ENCODE measurements at regions not wholly inside any gene's neighbourhood (a gene's known extent, or its start where the extent isn't known, plus 50 kb on each side); places are given as distances from the start of the nearest gene placed in this dataset.
"Not testable (repeated sequence)": the region's sequence is repeated elsewhere in the genome, so short reads cannot be mapped to it uniquely, and the experiment has no call there.

DNA sequence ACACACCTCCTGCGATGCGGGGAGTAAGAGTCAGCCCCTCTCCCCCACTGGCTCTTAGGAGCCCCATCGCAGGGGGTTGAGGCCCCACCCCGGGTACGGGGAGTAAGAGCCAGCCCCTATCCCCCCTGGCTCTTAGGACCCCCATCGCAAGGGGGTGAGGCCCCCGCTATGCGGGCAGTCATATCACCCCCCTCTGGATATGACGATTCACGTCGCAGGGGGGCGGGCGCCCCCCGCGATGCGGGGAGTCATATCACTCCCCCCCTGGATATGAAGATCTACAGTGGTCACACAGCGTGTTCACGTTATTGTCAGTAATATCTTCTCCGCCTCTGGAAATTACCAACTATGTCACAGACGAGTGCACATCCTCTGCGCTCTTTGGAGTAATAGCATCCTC is 61.1 kb downstream of the DEFB131A start:
- not testable (repeated sequence) for DNase-seq (ENCODE audit: low read depth in 2 of 2)

DNA sequence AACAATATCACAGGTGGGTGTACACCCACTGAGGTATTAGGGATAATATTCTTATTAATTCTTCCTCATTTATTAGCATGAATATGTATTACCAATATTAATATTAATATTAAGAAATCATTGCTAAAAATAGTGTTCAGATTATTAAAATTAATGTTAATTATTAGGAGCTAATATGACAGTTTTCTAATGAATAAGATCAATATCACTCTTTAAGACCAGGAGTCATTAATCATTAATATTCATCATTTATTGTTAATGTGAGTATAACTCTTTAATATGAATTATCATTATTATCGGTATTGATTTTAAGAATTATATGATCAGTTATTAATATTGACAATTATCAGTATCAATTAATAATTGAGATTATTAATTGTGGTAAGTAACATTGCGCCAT is 62.5 kb downstream of the DEFB131A start:
- not testable (repeated sequence) for DNase-seq (ENCODE audit: low read depth in 2 of 2)

DNA sequence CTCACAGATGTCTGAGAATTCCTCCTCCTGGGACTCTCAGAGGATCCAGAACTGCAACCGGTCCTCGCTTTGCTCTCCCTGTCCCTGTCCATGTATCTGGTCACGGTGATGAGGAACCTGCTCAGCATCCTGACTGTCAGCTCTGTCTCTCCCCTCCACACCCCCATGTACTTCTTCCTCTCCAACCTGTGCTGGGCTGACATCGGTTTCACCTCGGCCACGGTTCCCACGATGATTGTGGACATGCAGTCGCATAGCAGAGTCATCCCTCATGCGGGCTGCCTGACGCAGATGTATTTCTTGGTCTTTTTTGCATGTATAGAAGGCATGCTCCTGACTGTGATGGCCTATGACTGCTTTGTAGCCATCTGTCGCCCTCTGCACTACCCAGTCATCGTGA is 68.7 kb downstream of the DEFB131A start:
- DNase-seq (ENCODE audit: low read depth in 2 of 2) = not testable (repeated sequence)

DNA sequence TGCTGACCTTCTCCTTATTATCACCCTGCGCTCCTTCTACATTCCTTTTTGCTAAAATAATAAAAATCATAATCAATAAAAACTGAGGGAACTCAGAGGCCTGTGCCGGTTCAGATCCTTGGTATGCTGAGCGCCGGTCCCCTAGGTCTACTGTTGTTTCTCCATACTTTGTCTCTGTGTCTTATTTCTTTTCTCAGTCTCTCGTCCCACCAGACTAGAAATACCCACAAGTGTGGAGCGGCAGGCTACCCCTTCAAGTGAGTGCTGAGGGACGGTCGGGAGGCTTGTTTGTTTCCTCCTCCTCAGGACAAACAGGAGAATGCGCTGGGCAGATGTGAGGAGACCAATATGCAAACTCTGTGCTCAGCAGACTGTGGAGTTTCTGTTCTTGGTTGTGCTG is 75.4 kb downstream of the DEFB131A start:
- not testable (repeated sequence) for DNase-seq (ENCODE audit: low read depth in 2 of 2)

DNA sequence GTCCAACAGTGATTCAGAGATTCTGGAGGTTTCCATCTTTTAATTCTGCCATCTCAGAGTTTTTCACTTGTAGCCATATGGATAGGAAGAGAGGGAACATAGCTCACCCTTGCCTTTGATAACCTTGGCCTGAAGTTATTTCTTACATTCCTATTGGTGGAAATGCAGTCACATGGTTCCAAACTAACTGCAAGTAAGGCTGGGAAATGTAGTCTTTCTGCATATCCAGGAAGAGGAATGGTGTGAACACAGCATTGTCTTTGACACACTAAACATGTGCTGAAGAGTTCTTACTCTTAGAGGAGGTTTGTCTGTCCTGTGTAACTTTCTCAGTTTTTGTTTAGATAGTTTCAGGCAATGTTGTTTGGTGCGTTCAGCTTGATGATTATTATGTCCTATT is 78.7 kb downstream of the DEFB131A start:
- not testable (repeated sequence) for DNase-seq (ENCODE audit: low read depth in 2 of 2)

DNA sequence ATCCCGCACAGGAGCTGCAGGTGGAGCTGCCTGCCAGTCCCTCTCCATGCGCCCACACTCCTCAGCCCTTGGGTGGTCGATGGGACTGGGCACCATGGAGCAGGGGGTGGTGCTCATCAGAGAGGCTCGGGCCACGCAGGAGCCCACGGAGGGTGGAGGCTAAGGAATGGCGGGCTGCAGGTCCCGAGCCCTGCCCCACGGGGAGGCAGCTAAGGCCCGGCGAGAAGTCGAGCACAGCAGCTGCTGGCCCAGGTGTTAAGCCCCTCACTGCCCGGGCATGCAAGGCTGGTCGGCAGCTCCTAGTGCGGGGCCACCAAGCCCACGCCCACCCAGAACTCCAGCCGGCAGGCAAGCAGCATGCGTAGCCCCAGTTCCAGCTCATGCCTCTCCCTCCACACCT is 80.2 kb downstream of the DEFB131A start:
- not testable (repeated sequence) for DNase-seq (ENCODE audit: low read depth in 2 of 2)

DNA sequence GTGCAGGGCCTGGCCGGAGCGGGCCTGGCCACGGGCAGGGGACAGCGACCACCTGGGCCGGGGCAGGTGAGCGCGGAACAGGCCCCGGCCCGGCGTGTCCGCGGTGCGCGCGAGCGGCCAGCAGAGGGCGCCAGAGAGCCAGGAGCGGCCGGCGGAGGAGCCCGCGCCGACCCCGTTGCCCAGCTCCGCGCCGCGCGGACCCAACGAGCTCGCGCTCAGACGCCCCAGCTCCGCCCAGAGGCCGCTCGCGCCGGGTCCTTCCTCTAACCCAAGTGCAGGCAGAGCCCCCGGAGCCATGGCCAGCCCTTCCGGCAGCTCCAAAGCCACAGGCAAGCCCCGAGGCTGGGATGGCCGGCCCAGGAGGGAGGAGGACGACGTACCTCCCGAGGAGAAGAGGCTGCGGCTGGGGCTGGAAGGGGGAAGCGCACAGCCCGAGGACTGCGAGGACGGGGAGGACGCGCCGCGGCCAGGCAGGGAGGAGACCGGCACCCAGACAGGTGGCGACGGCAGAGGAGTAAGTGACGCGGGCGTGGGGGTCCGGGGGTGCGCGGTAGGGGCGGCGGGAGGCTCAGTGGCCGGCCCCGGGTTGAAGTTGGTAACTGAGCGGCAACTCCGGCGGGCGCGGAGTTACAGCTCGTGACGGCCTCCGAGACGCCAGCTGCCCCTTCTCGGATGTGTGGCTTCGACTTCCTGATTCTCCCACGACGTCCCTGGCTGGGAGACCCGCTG is 88.1 kb downstream of the DEFB131A start:
- DNase-seq (ENCODE audit: low read depth in 2 of 2) = peak in 1 of 2 experiments; percentile 2

DNA sequence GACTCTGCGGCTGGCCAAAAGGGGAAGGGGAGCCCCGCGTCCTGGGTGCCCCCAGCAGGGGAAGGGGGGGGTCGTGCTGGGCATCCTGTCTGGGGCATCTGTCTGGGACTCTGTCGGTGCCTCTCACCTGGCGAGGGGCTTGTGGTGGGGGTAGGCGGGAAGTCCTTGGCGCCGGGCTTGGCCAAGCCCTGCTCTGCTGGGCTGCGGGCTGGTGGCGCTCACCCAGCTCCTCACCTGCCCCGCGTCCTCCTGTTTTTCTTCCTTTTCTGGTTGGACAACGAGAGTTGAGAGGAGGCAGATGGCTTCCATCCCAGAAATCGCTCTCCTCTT is 88.6 kb downstream of the DEFB131A start:
- DNase-seq (ENCODE audit: low read depth in 2 of 2) = not testable (repeated sequence)

DNA sequence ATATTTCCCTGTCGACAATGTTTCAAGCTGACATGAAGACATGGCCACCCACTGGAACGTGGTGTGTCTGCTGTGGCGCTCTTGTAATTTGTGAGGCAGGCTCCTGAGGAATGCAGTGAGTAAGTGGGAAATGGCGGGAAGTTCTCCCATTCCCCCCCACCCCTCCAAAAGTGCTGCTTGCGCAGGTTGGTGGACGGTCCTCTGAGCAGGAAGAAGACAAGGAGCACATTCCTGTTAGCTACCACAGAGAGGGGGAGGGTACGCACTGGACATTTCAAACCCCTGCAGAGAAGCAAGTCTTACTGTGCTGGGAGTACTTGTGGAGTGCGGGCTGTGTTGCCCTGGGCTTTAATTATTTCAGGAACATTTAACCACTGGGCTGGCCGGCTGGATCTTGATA is 92.9 kb downstream of the DEFB131A start:
- DNase-seq (ENCODE audit: low read depth in 2 of 2) = not testable (repeated sequence)

DNA sequence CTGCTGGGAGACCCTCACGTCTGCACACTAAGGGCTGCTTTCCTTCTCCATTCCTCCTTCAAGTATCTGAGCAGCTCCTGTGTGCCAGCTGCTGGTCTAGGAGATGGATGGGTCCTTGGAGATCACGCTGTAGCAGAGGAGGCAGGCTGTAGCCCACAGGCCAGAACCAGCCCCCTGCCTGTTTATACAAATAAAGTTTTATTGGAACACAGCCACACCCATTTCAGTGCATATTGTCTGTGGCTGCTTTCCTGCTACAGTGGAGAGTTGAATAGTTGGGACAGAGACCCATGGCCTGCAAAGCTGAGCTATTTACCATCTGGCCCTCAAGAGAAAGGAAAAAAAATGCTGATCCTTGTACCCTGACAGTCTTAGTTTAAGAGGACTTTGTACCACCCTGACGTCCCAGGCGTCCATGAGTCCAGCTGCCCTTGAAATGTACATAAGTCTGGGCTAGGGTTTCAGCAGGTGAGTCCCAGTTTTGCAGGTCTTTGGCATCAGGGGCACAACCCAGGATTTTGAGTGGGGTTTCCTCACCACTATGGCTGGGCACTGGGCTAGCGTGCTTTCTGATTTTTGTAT is 95.8 kb downstream of the DEFB131A start:
- not testable (repeated sequence) for DNase-seq (ENCODE audit: low read depth in 2 of 2)

DNA sequence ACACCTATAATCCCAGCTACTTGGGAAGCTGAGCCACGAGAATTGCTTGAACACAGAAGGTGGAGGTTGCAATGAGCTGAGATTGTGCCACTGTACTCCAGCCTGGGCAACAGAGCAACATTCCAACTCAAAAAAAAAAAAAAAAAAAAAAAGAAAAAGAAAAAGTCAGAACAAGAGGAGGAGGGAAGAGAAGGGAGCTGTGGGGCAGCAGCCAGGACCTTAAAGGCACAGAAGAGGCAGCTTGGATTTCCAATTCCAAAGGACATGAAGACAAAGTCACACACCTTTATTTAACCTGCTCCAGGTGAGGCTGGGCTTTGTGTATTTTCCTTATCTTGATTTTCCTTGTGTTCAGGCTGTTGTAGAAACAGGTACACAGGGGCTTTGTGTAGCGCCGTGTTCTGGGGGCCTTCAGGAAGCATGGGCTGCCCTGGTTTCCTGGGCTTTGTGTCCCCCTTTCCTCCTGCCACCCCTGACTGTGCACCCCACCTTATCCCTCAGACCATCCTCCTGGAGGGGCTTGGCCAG is 97.2 kb downstream of the DEFB131A start:
- not testable (repeated sequence) for DNase-seq (ENCODE audit: low read depth in 2 of 2)

DNA sequence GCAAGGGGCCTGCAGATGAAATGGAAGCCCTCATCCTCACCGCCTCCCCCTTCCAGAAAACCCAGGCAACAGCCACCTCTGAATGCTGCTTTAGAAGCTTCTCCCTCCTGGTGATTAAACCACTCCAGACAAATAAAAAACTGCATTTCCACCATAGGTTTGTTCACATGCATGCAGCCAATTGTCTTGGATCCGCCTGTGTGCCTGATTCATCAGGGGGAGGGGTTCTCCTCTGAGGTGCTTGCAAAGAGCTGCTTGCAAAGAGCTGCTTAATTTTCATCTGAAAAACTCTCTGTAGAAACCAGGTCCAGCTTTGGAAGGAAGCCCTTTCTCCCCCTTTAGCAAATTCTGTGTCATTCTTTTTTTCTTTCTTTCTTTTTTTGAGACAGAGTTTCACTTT is 100.6 kb downstream of the DEFB131A start:
- not testable (repeated sequence) for DNase-seq (ENCODE audit: low read depth in 2 of 2)

DNA sequence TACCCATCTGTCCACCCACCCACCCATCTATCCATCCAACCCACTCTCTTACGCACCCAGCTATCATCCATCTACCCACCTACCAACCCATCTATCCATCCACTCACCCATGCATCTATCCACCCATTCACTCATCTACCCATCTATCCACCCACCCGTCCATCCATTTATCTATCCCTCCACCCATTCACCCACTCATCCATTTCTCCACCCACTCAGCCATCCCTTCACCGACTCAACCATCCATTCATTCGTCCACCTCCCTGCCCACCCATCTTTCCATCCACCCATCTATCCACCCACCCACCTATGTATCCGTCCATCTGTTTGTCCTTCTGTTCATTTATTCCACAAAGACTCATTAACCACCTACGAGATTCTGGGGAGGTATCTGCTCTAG is 103.3 kb downstream of the DEFB131A start:
- DNase-seq (ENCODE audit: low read depth in 2 of 2) = not testable (repeated sequence)

DNA sequence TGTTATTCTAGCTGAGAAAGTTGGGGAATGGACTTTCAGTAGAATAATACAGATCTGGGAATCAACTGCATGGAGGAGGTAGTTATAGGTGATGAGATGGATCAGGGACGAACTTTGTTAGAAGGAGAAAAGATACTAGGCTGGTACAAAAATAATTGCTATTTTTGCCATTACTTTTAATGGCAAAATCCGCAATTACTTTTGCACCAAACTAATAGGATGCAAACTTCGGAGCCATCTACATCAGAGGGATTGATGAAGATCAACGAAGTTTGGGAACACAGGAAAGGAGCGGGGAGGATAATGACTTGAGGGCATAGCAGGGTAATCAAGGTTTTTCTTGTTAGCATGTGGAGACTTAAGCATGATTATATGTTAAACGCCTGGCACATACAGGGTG is 111.9 kb downstream of the DEFB131A start:
- DNase-seq (ENCODE audit: low read depth in 2 of 2) = not testable (repeated sequence)

DNA sequence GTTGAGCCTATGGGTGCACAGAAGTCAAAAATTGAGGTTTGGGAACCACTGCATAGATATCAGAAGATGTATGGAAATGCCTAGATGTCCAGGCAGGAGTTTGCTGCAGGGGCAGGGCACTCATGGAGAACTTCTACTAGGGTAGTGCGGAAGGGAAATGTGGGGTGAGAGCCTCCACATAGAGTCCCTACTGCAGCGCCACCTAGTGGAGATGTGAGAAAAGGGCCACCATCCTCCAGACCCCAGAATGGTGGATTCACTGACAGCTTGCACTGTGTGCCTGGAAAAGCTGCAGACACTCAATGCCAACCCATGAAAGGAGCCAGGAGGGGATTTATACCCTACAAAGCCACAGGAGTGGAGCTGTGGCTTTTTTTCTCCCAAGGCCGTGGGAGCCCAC is 133.7 kb downstream of the DEFB131A start:
- not testable (repeated sequence) for DNase-seq (ENCODE audit: low read depth in 2 of 2)

DNA sequence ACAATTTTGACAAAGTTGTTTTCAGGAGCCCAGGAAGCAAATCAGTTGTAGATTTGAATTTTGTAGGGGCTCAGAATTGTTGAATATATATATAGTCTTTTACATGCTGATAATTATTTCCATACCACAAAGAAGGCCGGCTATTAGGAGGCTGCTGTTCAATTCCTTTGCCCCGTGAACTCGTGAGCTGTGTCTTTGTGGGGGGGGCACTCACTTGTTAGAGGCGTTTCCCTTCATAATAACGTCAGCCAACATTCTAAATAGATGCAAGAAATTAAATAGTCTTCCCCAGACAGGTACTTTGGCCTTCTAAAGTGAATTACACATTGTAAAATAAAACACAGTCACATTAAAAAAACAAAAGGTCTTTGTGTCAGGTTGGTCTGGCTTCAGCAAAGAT is 138.7 kb downstream of the DEFB131A start:
- not testable (repeated sequence) for DNase-seq (ENCODE audit: low read depth in 2 of 2)

DNA sequence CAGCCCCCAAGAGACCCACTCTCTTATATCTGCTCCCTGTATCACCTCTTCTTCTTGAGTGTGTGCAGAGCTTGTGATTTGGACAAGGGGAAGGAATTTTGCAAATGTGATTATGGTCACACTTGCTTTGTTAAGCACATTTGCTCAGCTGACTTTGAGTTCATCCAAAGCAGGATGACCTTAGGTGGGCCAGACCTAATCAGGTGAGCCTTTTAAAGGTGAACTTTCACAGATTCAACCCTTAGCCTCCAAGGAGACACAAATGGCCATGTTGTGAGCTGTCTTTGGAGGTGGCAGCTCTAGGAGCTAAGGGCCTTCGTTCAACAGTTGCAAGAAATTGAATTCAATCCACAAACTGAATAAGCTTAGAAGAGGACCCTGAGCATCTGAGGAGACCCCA is 147.8 kb downstream of the DEFB131A start:
- no peak for DNase-seq (ENCODE audit: low read depth in 2 of 2)

DNA sequence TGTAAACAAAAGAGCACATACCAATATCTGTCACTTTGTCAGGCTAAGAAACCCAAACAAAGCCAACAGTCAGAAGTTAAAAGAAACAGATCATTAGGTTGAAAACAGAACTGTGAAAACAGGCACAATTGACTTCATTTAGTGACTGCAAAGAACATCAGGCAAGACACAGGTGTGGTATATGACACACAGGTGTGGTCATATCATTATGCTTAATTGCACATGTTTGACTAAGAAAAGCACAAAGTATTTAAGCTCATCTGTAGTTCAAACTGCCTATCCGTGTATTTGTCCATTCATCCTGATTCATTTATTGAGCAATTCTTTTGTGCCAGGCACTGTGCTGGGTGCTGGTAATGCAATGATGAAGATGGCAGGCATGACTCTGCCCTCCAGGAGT is 150.7 kb downstream of the DEFB131A start:
- DNase-seq (ENCODE audit: low read depth in 2 of 2) = no peak

DNA sequence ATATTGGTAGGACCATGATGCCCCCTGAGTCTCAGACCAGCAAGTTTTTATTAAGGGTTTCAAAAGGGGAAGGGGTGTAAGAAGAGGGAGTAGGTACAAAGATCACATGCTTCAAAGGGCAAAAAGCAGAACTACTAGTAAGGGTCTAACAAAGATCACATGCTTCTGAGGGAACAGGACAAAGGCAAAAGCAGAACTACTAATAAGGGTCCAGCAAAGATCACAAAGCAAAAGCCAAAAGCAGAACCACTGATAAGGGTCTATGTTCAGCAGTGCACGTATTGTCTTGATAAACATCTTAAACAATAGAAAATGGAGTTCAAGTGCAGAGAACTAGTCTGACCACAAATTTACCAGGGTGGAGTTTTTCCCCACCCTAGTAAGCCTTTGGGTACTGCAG is 151.3 kb downstream of the DEFB131A start:
- not testable (repeated sequence) for DNase-seq (ENCODE audit: low read depth in 2 of 2)

DNA sequence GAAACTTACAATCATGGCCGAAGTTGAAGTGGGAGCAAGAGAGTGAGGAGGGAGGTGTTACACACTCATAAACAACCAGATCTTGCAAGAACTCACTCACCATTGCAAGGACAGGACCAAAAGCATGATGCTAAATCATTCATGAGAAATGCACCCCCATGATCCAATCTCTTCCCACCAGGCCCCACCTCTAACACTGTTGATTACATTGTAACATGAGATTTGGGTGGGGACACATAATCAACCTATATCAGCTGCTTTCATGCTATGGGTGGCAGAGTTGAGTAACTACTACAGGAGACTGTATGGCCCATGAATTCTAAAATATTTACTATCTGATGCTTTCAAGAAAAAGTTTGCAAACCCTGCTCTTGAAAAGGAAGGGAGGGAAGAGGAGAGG is 155.1 kb downstream of the DEFB131A start:
- no peak for DNase-seq (ENCODE audit: low read depth in 2 of 2)

DNA sequence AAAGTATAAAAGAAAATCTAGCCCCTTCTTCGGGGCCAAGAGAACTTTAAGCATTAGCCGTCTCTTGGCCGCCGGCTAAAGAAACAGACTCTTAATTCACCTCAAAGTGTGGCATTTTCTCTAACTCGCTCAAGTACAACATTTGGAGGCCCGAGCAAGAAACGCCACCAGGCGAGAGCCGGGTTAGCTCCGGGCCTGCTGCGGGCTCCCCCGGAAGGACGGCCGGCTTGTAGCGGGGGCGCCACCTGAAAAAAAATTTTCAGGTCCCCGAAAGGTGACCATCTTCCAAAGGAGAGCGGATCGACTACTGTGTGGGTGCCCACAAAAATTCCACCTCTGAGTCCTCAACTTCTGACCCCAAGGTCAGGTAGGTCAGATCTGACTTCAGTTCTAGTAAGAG is 156.0 kb downstream of the DEFB131A start:
- no peak for DNase-seq (ENCODE audit: low read depth in 2 of 2)

DNA sequence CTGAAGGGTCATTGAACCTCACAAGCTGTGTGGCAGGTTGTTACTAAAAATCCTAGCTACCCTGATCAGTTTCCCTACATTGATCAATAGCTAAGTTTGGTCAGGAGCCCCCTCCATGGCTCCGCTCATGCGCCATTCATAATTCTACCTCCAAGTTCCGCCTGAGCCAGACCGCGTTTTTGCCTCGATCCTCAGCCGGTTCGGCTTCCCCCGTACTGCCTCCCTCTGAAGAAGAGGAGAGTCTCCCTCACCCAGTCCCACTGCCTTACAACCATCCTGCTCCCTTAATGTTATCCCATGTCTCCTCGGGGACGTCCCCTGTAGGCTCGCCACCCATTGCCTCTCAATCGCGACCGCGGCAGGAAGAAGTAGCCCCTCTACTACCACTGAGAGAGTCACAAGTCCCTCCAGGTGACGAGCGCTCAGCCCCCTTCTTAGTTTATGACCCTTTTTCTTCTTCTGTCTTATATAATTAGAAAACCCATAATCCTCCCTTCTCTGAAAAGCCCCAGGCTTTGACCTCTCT is 158.2 kb downstream of the DEFB131A start:
- DNase-seq (ENCODE audit: low read depth in 2 of 2) = no peak
